Ectodermal cell (in vitro differentiated cells): ENCODE measurements at regions not wholly inside any gene's neighbourhood (a gene's known extent, or its start where the extent isn't known, plus 50 kb on each side); places are given as distances from the start of the nearest gene placed in this dataset.

Experiments
- H3K27ac ChIP-seq: 2 replicates; pipeline ENCODE4 v1.7.0; 2013; ENCODE audit warnings: mild to moderate bottlenecking, low read depth, low read length; ENCODE audit not compliant: insufficient read depth, poor library complexity, severe bottlenecking
- H3K27me3 ChIP-seq: 2 replicates; pipeline ENCODE4 v1.7.0; 2013; ENCODE audit warnings: mild to moderate bottlenecking, low read length; ENCODE audit not compliant: insufficient read depth, control insufficient read depth, poor library complexity, severe bottlenecking
- H3K36me3 ChIP-seq: one replicate; pipeline ENCODE4 v1.7.0; 2013; ENCODE audit warnings: low read length; ENCODE audit not compliant: control insufficient read depth, insufficient read depth
- H3K4me1 ChIP-seq: one replicate; pipeline ENCODE4 v1.7.0; 2013; ENCODE audit warnings: low read length; ENCODE audit not compliant: control insufficient read depth, insufficient read depth
- H3K4me3 ChIP-seq: 2 replicates; pipeline ENCODE4 v1.7.0; 2013; ENCODE audit warnings: low read depth, low read length, control low read depth; ENCODE audit not compliant: insufficient read depth
- H3K9me3 ChIP-seq: 2 replicates; pipeline ENCODE4 v1.7.0; 2013; ENCODE audit warnings: mild to moderate bottlenecking, low read length, moderate library complexity; ENCODE audit not compliant: control insufficient read depth
- WGBS, 2 experiments: methylation state at CpG; one replicate each; pipeline ENCODE4 v1.1.7; 2013; ENCODE audit warnings: missing lambda C conversion rate in 2 of 2; 5-methylcytosine and 5-hydroxymethylcytosine counted together

DNA sequence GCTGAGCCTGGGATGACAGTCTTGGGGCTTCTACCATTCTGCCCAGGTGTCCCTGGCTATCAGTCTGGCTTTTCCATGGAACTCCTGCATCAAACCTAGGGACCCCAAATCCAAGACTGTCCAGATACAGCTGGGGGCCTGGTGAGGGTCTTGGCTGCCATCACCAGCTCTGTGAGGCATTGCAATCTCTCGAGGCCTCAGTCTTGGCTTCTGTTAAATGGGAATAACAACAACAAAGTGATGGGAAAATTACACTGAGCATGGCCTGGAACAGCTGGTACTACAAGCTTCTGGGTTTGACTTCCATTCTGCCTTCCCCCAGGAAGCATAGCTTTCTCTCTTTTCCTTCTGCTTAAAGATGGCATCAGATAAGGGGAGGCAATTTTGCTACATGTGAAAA, 50.0 kb upstream of the LCTL start:
- WGBS, 2 experiments: 92 to 96% methylated on average over 1 of the region's 1 CpG
- Histone ChIP-seq H3K27me3 (peaks cover 1% of the 10 kb centered on the region), H3K27ac (no peak overlapping the region), H3K4me1 (peaks cover 5% of the 10 kb centered on the region), H3K9me3 (no peaks in the 10 kb centered on the region), H3K36me3 (no peaks in the 10 kb centered on the region), H3K4me3 (no peak overlapping the region)

GRCh38 chr15:66617137-66618090, 51.6 kb upstream of the LCTL start:
- H3K4me1 ChIP-seq: peaks cover 15% of the 10 kb centered on the region
- 75 to 78% methylated on average over 14 to 15 of the region's 15 CpGs for WGBS, 2 experiments
- H3K27me3 ChIP-seq: peaks cover 11% of the 10 kb centered on the region
- no peaks in the 10 kb centered on the region for H3K36me3 ChIP-seq
- H3K9me3 ChIP-seq: no peaks in the 10 kb centered on the region
- no peak overlapping the region for H3K27ac ChIP-seq
- no peak overlapping the region for H3K4me3 ChIP-seq

GRCh38 chr15:66619152-66619903, 53.5 kb upstream of the LCTL start:
- H3K27ac ChIP-seq: no peak overlapping the region
- H3K9me3 ChIP-seq: no peaks in the 10 kb centered on the region
- peaks cover 11% of the 10 kb centered on the region for H3K27me3 ChIP-seq
- WGBS, 2 experiments: 35% methylated on average over 17 of the region's 17 CpGs
- peaks cover 21% of the 10 kb centered on the region for H3K4me1 ChIP-seq
- H3K36me3 ChIP-seq: no peaks in the 10 kb centered on the region
- no peak overlapping the region for H3K4me3 ChIP-seq

- H3K27ac ChIP-seq: no peak overlapping the region
- H3K4me3 ChIP-seq: no peak overlapping the region
- H3K9me3 ChIP-seq: no peaks in the 10 kb centered on the region
- H3K27me3 ChIP-seq: peaks cover 11% of the 10 kb centered on the region
- H3K4me1 ChIP-seq: peaks cover 21% of the 10 kb centered on the region
- 75 to 80% methylated on average over 3 of the region's 3 CpGs for WGBS, 2 experiments
- no peaks in the 10 kb centered on the region for H3K36me3 ChIP-seq
Observed at GRCh38 chr15:66620341-66620740, 54.5 kb upstream of the LCTL start.

DNA sequence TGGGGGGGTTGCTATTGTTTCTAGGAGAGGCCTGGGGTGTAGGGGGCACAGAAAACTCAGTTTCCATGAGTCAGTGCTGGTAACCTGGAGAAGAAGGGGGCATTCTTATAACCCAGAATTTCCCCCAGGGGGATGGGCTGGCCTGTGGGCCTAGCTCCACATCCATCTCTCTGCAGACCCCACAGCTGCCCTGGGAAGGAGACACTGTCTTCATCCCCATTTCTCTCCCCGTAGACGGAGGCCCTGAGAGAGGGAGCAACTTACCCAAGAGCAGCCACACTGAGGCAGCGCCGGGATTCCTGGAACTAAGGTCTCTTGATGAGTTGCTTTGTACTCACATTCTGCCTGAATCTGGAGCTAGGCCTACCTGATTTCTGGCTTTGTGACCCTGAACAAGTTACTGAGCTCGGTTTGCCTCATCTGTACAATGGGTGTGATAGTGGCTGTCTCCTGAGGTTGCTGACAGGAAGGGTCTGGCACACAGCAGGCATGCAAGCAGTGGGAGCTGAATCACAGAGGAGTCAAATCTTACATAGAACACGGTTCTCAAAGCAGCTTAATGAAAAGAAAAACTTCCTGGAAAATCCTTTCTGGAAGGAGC, 55.0 kb upstream of the LCTL start:
- peaks cover 11% of the 10 kb centered on the region for H3K27me3 ChIP-seq
- no peak overlapping the region for H3K4me3 ChIP-seq
- 90 to 91% methylated on average over 6 of the region's 6 CpGs for WGBS, 2 experiments
- no peaks in the 10 kb centered on the region for H3K36me3 ChIP-seq
- no peaks in the 10 kb centered on the region for H3K9me3 ChIP-seq
- H3K4me1 ChIP-seq: peaks cover 21% of the 10 kb centered on the region
- H3K27ac ChIP-seq: no peak overlapping the region

DNA sequence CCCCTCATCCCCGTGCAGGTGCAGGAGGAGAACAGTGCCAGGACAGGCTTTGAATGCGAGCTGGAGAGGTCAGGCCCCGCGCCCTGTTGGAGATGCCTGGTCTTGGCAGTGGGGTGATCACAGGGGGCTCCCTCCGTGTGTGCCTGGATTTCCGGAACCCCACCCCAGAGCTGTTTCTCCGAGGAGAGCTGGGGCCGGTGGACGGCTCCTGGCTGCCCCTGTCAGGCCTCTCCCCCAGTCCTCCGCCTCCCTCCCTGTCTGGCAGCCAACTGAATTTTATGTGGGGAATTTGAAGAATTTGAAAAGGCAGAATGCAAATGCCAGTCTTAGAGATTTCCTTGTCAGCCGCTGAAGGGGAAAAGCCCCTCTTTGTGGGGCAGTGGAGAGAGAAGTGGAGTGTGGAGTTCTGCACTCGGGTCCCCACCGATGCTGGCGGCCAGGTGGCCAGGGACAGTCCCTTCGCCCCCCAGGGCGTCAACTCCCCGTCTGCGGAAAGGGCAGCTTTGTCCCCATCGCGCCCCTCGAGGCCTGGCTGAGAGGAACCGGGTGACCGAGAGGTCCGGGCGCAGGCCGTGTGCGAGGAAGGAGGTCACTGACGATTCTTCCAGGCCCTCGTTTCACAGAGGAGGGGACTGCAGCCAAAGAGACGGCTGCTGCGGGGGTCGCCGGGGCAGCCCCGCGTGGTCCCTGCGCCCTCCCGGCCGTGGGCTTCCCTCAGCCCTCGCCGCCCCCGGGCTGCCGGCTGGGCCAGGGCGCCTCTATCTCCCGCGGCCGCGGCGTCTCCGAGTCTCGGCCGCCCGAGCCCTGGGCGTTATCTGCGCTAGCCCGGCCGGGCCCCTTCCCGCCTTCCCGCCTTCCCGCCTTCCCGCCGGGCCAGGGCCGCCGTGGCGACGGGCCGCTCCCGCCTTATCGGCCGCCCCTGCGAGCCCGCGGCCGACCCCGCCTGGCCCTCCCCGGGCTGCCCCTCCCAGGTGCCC, 56.0 kb upstream of the LCTL start:
- WGBS, 2 experiments: 7% methylated on average over 75 of the region's 75 CpGs
- Histone ChIP-seq H3K36me3 (no peaks in the 10 kb centered on the region), H3K4me1 (peaks cover 21% of the 10 kb centered on the region), H3K27ac (peak overlapping the region; percentile 84), H3K27me3 (peaks cover 11% of the 10 kb centered on the region), H3K4me3 (peak overlapping the region; percentile 14), H3K9me3 (no peaks in the 10 kb centered on the region)

DNA sequence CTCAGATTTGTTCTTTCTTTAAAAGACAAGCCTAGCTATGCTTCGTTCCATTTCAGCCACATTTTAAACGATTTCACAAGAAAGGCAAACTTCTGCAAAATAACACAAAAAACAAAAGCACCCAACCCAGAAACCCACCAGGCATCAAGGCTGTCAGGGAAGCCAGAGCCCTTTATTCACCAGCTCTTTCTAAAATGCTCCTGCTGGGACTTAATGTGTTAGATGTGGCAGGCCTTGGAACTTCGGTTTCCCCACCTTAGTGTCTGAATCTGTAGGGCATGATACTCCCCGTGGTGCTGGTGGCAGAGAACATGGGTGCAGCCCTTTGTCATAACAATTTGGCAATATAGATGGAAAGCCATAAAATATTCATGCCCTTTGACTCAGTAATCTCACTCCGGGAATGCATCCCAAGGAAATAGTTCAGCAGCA, 56.8 kb upstream of the LCTL start:
- Histone ChIP-seq H3K4me3 (no peak overlapping the region), H3K27me3 (peaks cover 11% of the 10 kb centered on the region), H3K27ac (peak overlapping the region; percentile 28), H3K4me1 (peaks cover 21% of the 10 kb centered on the region), H3K36me3 (no peaks in the 10 kb centered on the region), H3K9me3 (no peaks in the 10 kb centered on the region)
- WGBS, 2 experiments: 20 to 25% methylated on average over 5 of the region's 5 CpGs

GRCh38 chr15:66623801-66624453, 58.1 kb upstream of the LCTL start:
- Histone ChIP-seq H3K9me3 (no peaks in the 10 kb centered on the region), H3K36me3 (no peaks in the 10 kb centered on the region), H3K4me1 (peaks cover 25% of the 10 kb centered on the region), H3K27ac (no peak overlapping the region), H3K27me3 (peaks cover 11% of the 10 kb centered on the region), H3K4me3 (no peak overlapping the region)
- 70 to 80% methylated on average over 4 to 6 of the region's 6 CpGs for WGBS, 2 experiments

DNA sequence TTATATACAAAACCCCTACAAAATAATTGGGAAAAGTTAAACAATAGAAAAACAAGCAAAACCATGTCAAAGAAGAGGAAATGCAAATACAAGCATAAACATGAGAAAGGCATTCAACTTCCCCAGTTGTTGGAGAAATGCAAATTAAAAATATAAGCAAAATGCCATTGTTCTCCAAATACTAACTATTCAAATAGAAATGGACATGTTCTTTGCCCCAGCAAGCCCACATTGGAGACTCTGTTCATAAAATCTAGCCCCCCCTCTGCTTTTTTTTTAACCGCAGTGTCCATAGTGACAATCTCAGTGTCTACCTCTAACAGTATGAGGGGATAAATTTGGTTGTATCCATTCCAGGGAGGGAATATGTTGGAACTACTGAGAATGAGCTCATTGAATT, 59.7 kb upstream of the LCTL start:
- H3K36me3 ChIP-seq: no peaks in the 10 kb centered on the region
- H3K27ac ChIP-seq: no peak overlapping the region
- no peaks in the 10 kb centered on the region for H3K9me3 ChIP-seq
- H3K27me3 ChIP-seq: peaks cover 11% of the 10 kb centered on the region
- WGBS, 2 experiments: 50 to 61% methylated on average over 1 of the region's 1 CpG
- no peak overlapping the region for H3K4me3 ChIP-seq
- H3K4me1 ChIP-seq: peaks cover 31% of the 10 kb centered on the region
